Caco-2 (cell line): ENCODE measurements at regions not wholly inside any gene's neighbourhood (a gene's known extent, or its start where the extent isn't known, plus 50 kb on each side); places are given as distances from the start of the nearest gene placed in this dataset.

Source experiments
- BruUV-seq: library from RNA; stranded (reverse); fragments of 400-500 nt; replicated peaks from 2 replicates; lab custom pipeline; 2021; lab: Mats Ljungman, UMichigan
- CTCF ChIA-PET: fragments of 300-600 bp; sonication (Branson Sonifier 250); formaldehyde crosslinking; loops from one replicate; lab custom pipeline; 2022; ENCODE audit warnings: antibody characterized with exemption; lab: Charles Lee
- POLR2A ChIA-PET: fragments of 300-600 bp; sonication (Branson Sonifier 250); formaldehyde crosslinking; loops from one replicate; lab custom pipeline; 2022; ENCODE audit warnings: antibody characterized with exemption; lab: Charles Lee
- DNase-seq, 2 experiments: peaks; one replicate each; pipeline versions ENCODE4 v3.0.0 to v3.0.0-alpha.2; 2020 to 2022
- H3K27me3 ChIP-seq: replicated peaks from 2 replicates; pipeline ENCODE4 v1.6.0; 2011; ENCODE audit warnings: low read length; ENCODE audit not compliant: control insufficient read depth, insufficient read depth
- H3K36me3 ChIP-seq: 2 replicates; pipeline ENCODE4 v1.5.1; 2011; ENCODE audit warnings: low read length; ENCODE audit not compliant: control insufficient read depth, insufficient read depth
- H3K4me1 ChIP-seq: fragments of 250-450 bp; sonication (Bioruptor Pico); 2 replicates; pipeline ENCODE4 v1.5.1; 2020; ENCODE audit warnings: mild to moderate bottlenecking
- H3K4me3 ChIP-seq: 2 replicates; pipeline ENCODE4 v1.5.1; 2011; ENCODE audit warnings: low read depth, mild to moderate bottlenecking, control low read depth, low read length
- H3K9me3 ChIP-seq: fragments of 250-450 bp; sonication (Bioruptor Pico); 2 replicates; pipeline ENCODE4 v1.5.1; 2020; ENCODE audit warnings: mild to moderate bottlenecking, moderate library complexity
- H3K27ac Mint-ChIP-seq: one replicate; pipeline ENCODE4 v1.8.0; 2022; ENCODE audit warnings: mixed read lengths; ENCODE audit not compliant: unreplicated experiment
- H3K27me3 Mint-ChIP-seq: one replicate; pipeline ENCODE4 v1.8.0; 2022; ENCODE audit warnings: mixed read lengths; ENCODE audit not compliant: insufficient read depth, unreplicated experiment
- H3K36me3 Mint-ChIP-seq: one replicate; pipeline ENCODE4 v1.8.0; 2022; ENCODE audit warnings: mild to moderate bottlenecking, mixed read lengths; ENCODE audit not compliant: insufficient read depth, unreplicated experiment
- H3K4me1 Mint-ChIP-seq: one replicate; pipeline ENCODE4 v1.8.0; 2022; ENCODE audit warnings: low read depth, mixed read lengths; ENCODE audit not compliant: unreplicated experiment
- H3K4me3 Mint-ChIP-seq: one replicate; pipeline ENCODE4 v1.8.0; 2022; ENCODE audit warnings: mild to moderate bottlenecking, moderate library complexity, mixed read lengths; ENCODE audit not compliant: unreplicated experiment
- H3K9me3 Mint-ChIP-seq: one replicate; pipeline ENCODE4 v1.8.0; 2022; ENCODE audit warnings: mixed read lengths; ENCODE audit not compliant: unreplicated experiment
- CTCF ChIP-seq, 2 experiments: fragments of 200-600 bp in 1 of 2; IDR thresholded peaks; 1 replicate in 1 of 2; 2 replicates in 1 of 2; pipeline versions ENCODE4 v1.5.1 to v1.8.0; 2011 to 2022; ENCODE audit warnings: antibody characterized with exemption in 1 of 2, control low read depth in 1 of 2, inconsistent platforms in 1 of 2, low read depth in 1 of 2, low read length in 1 of 2, mild to moderate bottlenecking in 1 of 2, moderate library complexity in 1 of 2; ENCODE audit not compliant: insufficient read depth in 1 of 2, severe bottlenecking in 1 of 2, unreplicated experiment in 1 of 2
- intact Hi-C: fragments of 100-400 bp; cut with micrococcal nuclease; formaldehyde crosslinking; loops from one replicate; pipeline ENCODE4 v1.10.0; 2022; ENCODE audit not compliant: unreplicated experiment

GRCh38 chrX:14193547-14193946 lies 163.9 kb upstream of the GEMIN8 start:
- no peaks in the 10 kb centered on the region for H3K4me1 Mint-ChIP-seq
- H3K36me3 Mint-ChIP-seq = no peaks in the 10 kb centered on the region
- Histone ChIP-seq H3K9me3 (no peaks in the 10 kb centered on the region), H3K27me3 (no peaks in the 10 kb centered on the region), H3K36me3 (no peaks in the 10 kb centered on the region), H3K4me3 (no peak overlapping the region), H3K4me1 (no peaks in the 10 kb centered on the region)
- no peaks in the 10 kb centered on the region for H3K9me3 Mint-ChIP-seq
- no TSS peak for BruUV-seq
- intact Hi-C loops = no loop called here
- no peaks in the 10 kb centered on the region for H3K27me3 Mint-ChIP-seq
- no peak overlapping the region for H3K27ac Mint-ChIP-seq
- ChIA-PET CTCF (no interaction called here), POLR2A (no interaction called here)
- TF ChIP-seq CTCF (IDR thresholded peaks at IDR 0.05; ENCODE audit: insufficient read depth in 1 of 2, low read depth in 1 of 2, low read length in 1 of 2, severe bottlenecking in 1 of 2, unreplicated experiment in 1 of 2) = no peak
- no peak overlapping the region for H3K4me3 Mint-ChIP-seq
- no peak for DNase-seq

- Histone ChIP-seq H3K36me3 (no peaks in the 10 kb centered on the region), H3K9me3 (no peaks in the 10 kb centered on the region), H3K4me3 (no peak overlapping the region), H3K4me1 (no peaks in the 10 kb centered on the region), H3K27me3 (no peaks in the 10 kb centered on the region)
- no peaks in the 10 kb centered on the region for H3K36me3 Mint-ChIP-seq
- CTCF ChIA-PET = no interaction called here
- no peak for TF ChIP-seq CTCF (IDR thresholded peaks at IDR 0.05; ENCODE audit: insufficient read depth in 1 of 2, low read depth in 1 of 2, low read length in 1 of 2, severe bottlenecking in 1 of 2, unreplicated experiment in 1 of 2)
- no peaks in the 10 kb centered on the region for H3K4me1 Mint-ChIP-seq
- peak overlapping the region; percentile 74 for H3K27ac Mint-ChIP-seq
- no peak overlapping the region for H3K4me3 Mint-ChIP-seq
- BruUV-seq = no TSS peak
- no peaks in the 10 kb centered on the region for H3K27me3 Mint-ChIP-seq
- POLR2A ChIA-PET = no interaction called here
- intact Hi-C loops = no loop called here
- peaks cover 16% of the 10 kb centered on the region for H3K9me3 Mint-ChIP-seq
- no peak for DNase-seq
Measured at GRCh38 chrX:14173873-14174272, 144.2 kb upstream of the GEMIN8 start.

- ChIA-PET POLR2A (no interaction called here), CTCF (no interaction called here)
- Mint-ChIP-seq H3K4me3 (no peak overlapping the region), H3K9me3 (no peaks in the 10 kb centered on the region), H3K36me3 (no peaks in the 10 kb centered on the region), H3K27me3 (no peaks in the 10 kb centered on the region), H3K4me1 (no peaks in the 10 kb centered on the region), H3K27ac (no peak overlapping the region)
- Histone ChIP-seq H3K36me3 (no peaks in the 10 kb centered on the region), H3K27me3 (no peaks in the 10 kb centered on the region), H3K4me1 (no peaks in the 10 kb centered on the region), H3K4me3 (no peak overlapping the region), H3K9me3 (no peaks in the 10 kb centered on the region)
- no TSS peak for BruUV-seq
- TF ChIP-seq CTCF (IDR thresholded peaks at IDR 0.05; ENCODE audit: insufficient read depth in 1 of 2, low read depth in 1 of 2, low read length in 1 of 2, severe bottlenecking in 1 of 2, unreplicated experiment in 1 of 2) = no peak
- intact Hi-C loops = no loop called here
- DNase-seq = no peak
Measured at GRCh38 chrX:14164828-14165227, 135.1 kb upstream of the GEMIN8 start.
